Duodenal mucosa (tissue), 2 donors: ENCODE measurements at regions not wholly inside any gene's neighbourhood (a gene's known extent, or its start where the extent isn't known, plus 50 kb on each side); places are given as distances from the start of the nearest gene placed in this dataset.
"Not testable (repeated sequence)": the region's sequence is repeated elsewhere in the genome, so short reads cannot be mapped to it uniquely, and the experiment has no call there.

ENCODE experiments used
- H3K27ac ChIP-seq: one replicate; pipeline ENCODE4 v1.7.0; 2013; ENCODE audit warnings: low read depth, low read length
- H3K27me3 ChIP-seq, 2 donors: one replicate each; pipeline ENCODE4 v1.7.0; 2013; ENCODE audit warnings: low read length in 2 of 2, control low read depth in 1 of 2; ENCODE audit not compliant: insufficient read depth in 2 of 2, control insufficient read depth in 1 of 2
- H3K36me3 ChIP-seq, 2 donors: one replicate each; pipeline ENCODE4 v1.7.0; 2013; ENCODE audit warnings: low read length in 2 of 2, control low read depth in 1 of 2; ENCODE audit not compliant: insufficient read depth in 2 of 2, control insufficient read depth in 1 of 2
- H3K4me1 ChIP-seq, 2 donors: one replicate each; pipeline ENCODE4 v1.7.0; 2013; ENCODE audit warnings: low read length in 2 of 2, control low read depth in 1 of 2; ENCODE audit not compliant: insufficient read depth in 2 of 2, control insufficient read depth in 1 of 2
- H3K4me3 ChIP-seq, 2 donors: one replicate each; pipeline ENCODE4 v1.7.0; 2013; ENCODE audit warnings: low read length in 2 of 2, low read depth in 1 of 2
- H3K9ac ChIP-seq, 2 donors: one replicate each; pipeline ENCODE4 v1.7.0; 2013; ENCODE audit warnings: low read length in 2 of 2, low read depth in 1 of 2
- H3K9me3 ChIP-seq, 2 donors: one replicate each; pipeline ENCODE4 v1.7.0; 2013; ENCODE audit warnings: low read length in 2 of 2, control low read depth in 1 of 2; ENCODE audit not compliant: control insufficient read depth in 1 of 2

DNA sequence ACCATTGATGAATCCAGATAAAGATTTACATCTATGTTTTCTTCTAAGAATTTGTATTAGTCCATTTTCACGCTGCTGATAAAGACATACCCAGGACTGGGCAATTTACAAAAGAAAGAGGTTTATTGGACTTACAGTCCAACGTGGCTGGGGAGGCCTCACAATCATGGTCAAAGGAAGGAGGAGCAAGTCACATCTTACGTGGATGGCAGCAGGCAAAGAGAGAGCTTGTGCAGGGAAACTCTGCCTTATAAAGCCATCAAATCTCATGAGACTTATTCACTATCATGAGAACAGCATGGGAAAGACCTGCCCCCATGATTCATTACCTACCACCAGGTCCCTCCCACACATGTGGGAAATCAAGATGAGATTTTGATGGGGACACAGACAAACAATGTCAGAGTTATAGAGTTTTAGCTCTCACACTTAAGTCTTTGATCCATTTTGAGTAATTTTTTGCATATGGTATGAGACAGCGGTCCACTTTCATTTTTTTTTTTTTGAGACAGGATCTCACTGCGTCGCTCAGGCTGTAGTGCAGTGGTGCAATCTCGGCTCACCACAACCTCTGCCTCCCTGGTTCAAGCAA, 53.5 kb upstream of the JADE2 start:
- H3K9me3 ChIP-seq, H3K27ac ChIP-seq, H3K27me3 ChIP-seq, H3K36me3 ChIP-seq, H3K4me1 ChIP-seq, H3K4me3 ChIP-seq, H3K9ac ChIP-seq: not testable (repeated sequence)

DNA sequence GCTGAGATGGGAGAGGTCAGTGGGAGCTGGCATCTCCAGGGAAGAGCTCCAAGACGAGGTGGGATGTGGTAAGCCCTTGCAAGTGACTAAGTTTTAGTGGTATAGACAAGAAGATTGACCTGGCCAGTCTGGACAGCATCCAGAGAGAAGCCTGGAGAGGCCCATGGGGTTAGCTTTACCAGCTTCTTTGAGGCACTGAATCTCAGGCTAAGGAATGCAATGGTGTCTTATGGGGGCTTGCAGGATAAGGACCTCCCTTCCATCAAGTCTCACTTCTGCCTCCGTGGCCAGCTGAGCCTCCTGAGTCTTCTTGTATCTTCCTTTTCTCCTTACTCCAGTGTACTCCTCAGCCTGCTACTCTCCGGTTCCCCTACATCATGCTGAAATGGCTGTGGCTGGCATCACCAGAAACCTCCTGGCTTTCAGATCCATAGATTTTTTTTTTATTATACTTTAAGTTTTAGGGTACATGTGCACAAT, 56.5 kb upstream of the JADE2 start:
- no peaks in the 10 kb centered on the region for H3K36me3 ChIP-seq
- no peak overlapping the region for H3K9ac ChIP-seq
- peaks cover 17 to 29% of the 10 kb centered on the region in 2 donors for H3K4me1 ChIP-seq
- no peaks in the 10 kb centered on the region for H3K9me3 ChIP-seq
- H3K4me3 ChIP-seq: no peak overlapping the region
- H3K27ac ChIP-seq: no peak overlapping the region
- H3K27me3 ChIP-seq: no peaks in the 10 kb centered on the region

GRCh38 chr5:134467231-134467630, 55.5 kb upstream of the CDKN2AIPNL start:
- H3K4me3 ChIP-seq: peak overlapping the region in 1 of 2 donors; percentile 69
- H3K27ac ChIP-seq: no peak overlapping the region
- no peaks in the 10 kb centered on the region for H3K27me3 ChIP-seq
- H3K4me1 ChIP-seq: peaks cover 17 to 29% of the 10 kb centered on the region in 2 donors
- no peaks in the 10 kb centered on the region for H3K36me3 ChIP-seq
- no peaks in the 10 kb centered on the region for H3K9me3 ChIP-seq
- H3K9ac ChIP-seq: peak overlapping the region in 1 of 2 donors; percentile 79

DNA sequence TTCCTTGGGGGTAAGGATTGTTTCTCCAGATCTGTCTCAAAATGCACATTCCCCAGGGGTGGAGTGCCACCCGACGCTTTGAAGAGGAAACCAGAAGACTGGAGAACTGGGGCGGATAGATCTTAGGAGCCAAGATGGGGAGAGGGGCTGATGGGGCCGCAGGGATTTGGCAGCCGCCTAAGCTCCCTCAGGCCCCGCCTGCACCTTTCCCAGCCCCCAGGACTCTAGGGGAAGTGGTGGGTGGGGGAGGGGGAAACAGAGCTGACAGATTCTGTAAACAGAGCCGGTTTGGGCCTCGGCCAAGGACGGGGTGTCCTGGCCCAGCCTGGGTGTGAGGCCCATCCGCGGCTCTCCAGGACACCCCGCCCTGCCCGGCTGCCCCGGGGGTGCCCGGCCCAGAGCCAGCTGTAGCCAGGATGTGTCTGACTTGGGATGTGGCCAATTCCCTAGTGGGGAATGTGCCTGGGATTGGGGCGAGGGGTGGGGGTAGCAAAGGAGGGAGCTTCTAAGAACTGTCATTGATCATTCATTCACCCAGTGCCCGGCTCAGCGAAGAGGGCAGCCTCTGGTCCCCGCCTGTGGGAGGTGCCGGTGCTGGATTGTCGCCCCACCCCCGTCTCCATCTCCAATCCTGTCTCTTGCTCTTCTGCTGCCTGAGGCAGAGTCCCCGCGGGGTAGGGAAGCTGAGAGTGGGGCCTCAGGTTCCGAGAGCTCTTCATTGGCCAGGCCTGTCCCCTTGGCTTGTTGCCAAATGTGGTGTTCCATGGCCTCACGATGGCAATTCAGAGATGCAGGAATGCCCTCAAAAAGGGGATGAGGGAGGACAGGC, 54.8 kb upstream of the CDKN2AIPNL start:
- peak overlapping the region; percentile 74 to 79 for H3K9ac ChIP-seq
- no peaks in the 10 kb centered on the region for H3K27me3 ChIP-seq
- no peaks in the 10 kb centered on the region for H3K36me3 ChIP-seq
- H3K4me1 ChIP-seq: peaks cover 17 to 29% of the 10 kb centered on the region in 2 donors
- H3K27ac ChIP-seq: peak overlapping the region; percentile 94
- no peaks in the 10 kb centered on the region for H3K9me3 ChIP-seq
- peak overlapping the region; percentile 69 to 84 for H3K4me3 ChIP-seq

GRCh38 chr5:134465816-134466240, 54.1 kb upstream of the CDKN2AIPNL start:
- Histone ChIP-seq H3K36me3 (no peaks in the 10 kb centered on the region), H3K4me1 (peaks cover 20 to 29% of the 10 kb centered on the region in 2 donors), H3K9me3 (no peaks in the 10 kb centered on the region), H3K27ac (peak overlapping the region; percentile 94), H3K9ac (peak overlapping the region; percentile 74 to 79), H3K4me3 (peak overlapping the region; percentile 69 to 84), H3K27me3 (no peaks in the 10 kb centered on the region)

DNA sequence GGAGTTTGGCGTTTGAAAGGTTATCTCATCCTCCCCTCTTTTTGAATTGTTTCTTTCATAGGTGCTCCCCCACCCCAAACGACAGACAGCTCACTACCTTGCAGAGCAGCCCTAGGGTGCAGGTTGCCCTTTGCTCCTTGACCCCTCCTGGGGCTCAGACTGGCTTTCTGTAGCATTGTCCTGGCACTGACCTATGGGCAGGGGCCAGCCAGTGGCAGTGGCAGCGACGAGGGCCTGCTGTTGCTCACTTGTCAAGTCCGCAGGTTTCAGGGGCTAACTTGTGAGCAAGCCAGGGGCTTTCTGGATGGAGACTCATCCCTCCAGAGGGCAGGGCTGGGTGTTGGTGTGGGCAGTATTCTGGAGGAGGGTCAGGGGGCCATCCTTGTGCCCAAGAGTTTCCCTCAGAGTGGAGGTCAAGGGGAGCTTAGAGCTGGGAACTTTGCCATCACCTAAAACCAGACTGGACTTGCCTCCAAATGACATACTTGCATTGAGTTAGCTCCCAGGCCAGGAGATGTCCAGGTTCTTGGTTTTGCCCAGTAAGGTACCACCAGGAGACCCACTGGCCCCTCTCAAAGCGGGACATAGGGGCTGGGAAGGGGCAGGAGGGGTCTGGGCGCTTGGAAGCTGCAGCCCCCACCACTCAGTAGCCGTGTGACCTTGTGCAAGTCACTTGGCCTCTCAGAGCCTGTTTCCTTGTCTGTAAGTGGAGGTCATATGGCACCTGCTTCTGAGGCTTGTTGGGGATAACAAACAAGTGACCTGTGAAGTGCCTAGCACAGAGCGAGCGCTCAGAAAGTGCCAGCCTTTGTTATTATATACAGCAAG, 53.5 kb upstream of the CDKN2AIPNL start:
- Histone ChIP-seq H3K27me3 (no peaks in the 10 kb centered on the region), H3K27ac (peak overlapping the region; percentile 74), H3K9ac (peak overlapping the region; percentile 64 to 74), H3K36me3 (no peaks in the 10 kb centered on the region), H3K4me1 (peaks cover 26 to 33% of the 10 kb centered on the region in 2 donors), H3K9me3 (no peaks in the 10 kb centered on the region), H3K4me3 (peak overlapping the region; percentile 69 to 84)

GRCh38 chr5:134463991-134464760, 52.5 kb upstream of the CDKN2AIPNL start:
- no peak overlapping the region for H3K4me3 ChIP-seq
- peaks cover 29 to 33% of the 10 kb centered on the region in 2 donors for H3K4me1 ChIP-seq
- no peaks in the 10 kb centered on the region for H3K9me3 ChIP-seq
- H3K27ac ChIP-seq: no peak overlapping the region
- H3K9ac ChIP-seq: no peak overlapping the region
- H3K36me3 ChIP-seq: no peaks in the 10 kb centered on the region
- H3K27me3 ChIP-seq: no peaks in the 10 kb centered on the region

DNA sequence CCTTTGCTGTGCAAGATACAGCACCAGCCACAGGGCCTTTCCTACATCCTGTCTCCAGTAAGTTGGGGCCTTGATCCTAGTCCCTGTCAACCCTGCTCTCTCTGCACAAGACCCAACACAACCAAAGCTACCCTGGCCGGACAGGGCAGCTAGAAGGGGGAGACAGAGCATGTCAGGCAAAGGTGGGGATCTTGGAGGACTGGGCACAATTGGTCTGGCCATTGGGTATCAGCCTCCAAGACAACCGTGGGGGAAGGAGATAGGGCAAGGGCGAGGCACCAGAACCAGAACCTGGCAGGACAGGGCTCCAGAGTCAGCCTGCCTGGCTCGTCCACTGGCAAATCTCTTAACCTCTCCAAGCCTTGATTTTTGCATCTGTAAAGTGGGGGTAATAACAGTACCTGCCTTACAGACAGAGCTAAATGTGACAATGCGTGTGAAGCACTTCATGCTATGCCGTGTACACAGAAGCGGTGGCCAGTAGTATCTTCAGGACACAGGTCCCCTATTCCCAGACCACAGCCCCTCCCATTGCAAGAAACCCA, 51.6 kb upstream of the CDKN2AIPNL start:
- H3K27me3 ChIP-seq: no peaks in the 10 kb centered on the region
- peaks cover 33 to 36% of the 10 kb centered on the region in 2 donors for H3K4me1 ChIP-seq
- H3K4me3 ChIP-seq: no peak overlapping the region
- no peaks in the 10 kb centered on the region for H3K36me3 ChIP-seq
- no peak overlapping the region for H3K9ac ChIP-seq
- H3K27ac ChIP-seq: no peak overlapping the region
- H3K9me3 ChIP-seq: no peaks in the 10 kb centered on the region

GRCh38 chr5:134462761-134463160, 51.1 kb upstream of the CDKN2AIPNL start:
- Histone ChIP-seq H3K9ac (no peak overlapping the region), H3K27me3 (no peaks in the 10 kb centered on the region), H3K4me1 (peaks cover 33 to 38% of the 10 kb centered on the region in 2 donors), H3K9me3 (no peaks in the 10 kb centered on the region), H3K4me3 (no peak overlapping the region), H3K27ac (no peak overlapping the region), H3K36me3 (no peaks in the 10 kb centered on the region)
